ENCODE measurements at regions not wholly inside any gene's neighbourhood (a gene's known extent, or its start where the extent isn't known, plus 50 kb on each side); places are given as distances from the start of the nearest gene placed in this dataset.

- TF ChIP-seq MYC (IDR thresholded peaks at IDR 0.05; ENCODE audit: low read depth, low read length) (no peak), POLR2A (IDR thresholded peaks at IDR 0.05; ENCODE audit: extremely low read depth, insufficient read length) (no peak), MAX (IDR thresholded peaks at IDR 0.05; ENCODE audit: low read depth, low read length) (no peak), CTCF (IDR thresholded peaks at IDR 0.05; ENCODE audit: low read depth, low read length) (no peak)
- no peak overlapping the region for H3K4me3 ChIP-seq (ENCODE audit: low read depth, low read length)
- DNase-seq (ENCODE audit: low read depth), result no peak
These were observed 59.2 kb upstream of the SSX2IP start for GRCh38 chr1:84749427-84749826.

- H3K4me3 ChIP-seq (ENCODE audit: low read depth, low read length), result no peak overlapping the region
- TF ChIP-seq MAX (IDR thresholded peaks at IDR 0.05; ENCODE audit: low read depth, low read length) (no peak), CTCF (IDR thresholded peaks at IDR 0.05; ENCODE audit: low read depth, low read length) (no peak)
- no peak for DNase-seq (ENCODE audit: low read depth)
These were observed 58.1 kb upstream of the SSX2IP start for GRCh38 chr1:84748364-84748763.

- DNase-seq (ENCODE audit: low read depth), result no peak
- TF ChIP-seq MYC (IDR thresholded peaks at IDR 0.05; ENCODE audit: low read depth, low read length) (no peak), CTCF (IDR thresholded peaks at IDR 0.05; ENCODE audit: low read depth, low read length) (no peak), POLR2A (IDR thresholded peaks at IDR 0.05; ENCODE audit: extremely low read depth, insufficient read length) (no peak), MAX (IDR thresholded peaks at IDR 0.05; ENCODE audit: low read depth, low read length) (no peak)
- no peak overlapping the region for H3K4me3 ChIP-seq (ENCODE audit: low read depth, low read length)
These were observed 55.6 kb upstream of the SSX2IP start for GRCh38 chr1:84745857-84746256.

GRCh38 chr1:84743896-84744295 is 53.6 kb upstream of the SSX2IP start:
- no peak for TF ChIP-seq POLR2A (IDR thresholded peaks at IDR 0.05; ENCODE audit: extremely low read depth, insufficient read length)
- TF ChIP-seq CTCF (IDR thresholded peaks at IDR 0.05; ENCODE audit: low read depth, low read length), result no peak
- TF ChIP-seq MYC (IDR thresholded peaks at IDR 0.05; ENCODE audit: low read depth, low read length), result no peak
- TF ChIP-seq MAX (IDR thresholded peaks at IDR 0.05; ENCODE audit: low read depth, low read length), result no peak
- no peak for DNase-seq (ENCODE audit: low read depth)

GRCh38 chr1:84742653-84743052 is 52.4 kb upstream of the SSX2IP start:
- TF ChIP-seq CTCF (IDR thresholded peaks at IDR 0.05; ENCODE audit: low read depth, low read length), result no peak
- H3K4me3 ChIP-seq (ENCODE audit: low read depth, low read length), result no peak overlapping the region
- DNase-seq (ENCODE audit: low read depth), result no peak

More at GRCh38 chr1:84743896-84744295, 53.6 kb upstream of the SSX2IP start:
- H3K4me3 ChIP-seq (ENCODE audit: low read depth, low read length), result no peak overlapping the region

GRCh38 chr1:84740050-84740714 is 49.9 kb upstream of the SSX2IP start:
- no peak for TF ChIP-seq CTCF (IDR thresholded peaks at IDR 0.05; ENCODE audit: low read depth, low read length)
- TF ChIP-seq MAX (IDR thresholded peaks at IDR 0.05; ENCODE audit: low read depth, low read length), result no peak
- no peak overlapping the region for H3K4me3 ChIP-seq (ENCODE audit: low read depth, low read length)
- no peak for DNase-seq (ENCODE audit: low read depth)

All from NB4 (cell line).